ENCODE measurements at regions not wholly inside any gene's neighbourhood (a gene's known extent, or its start where the extent isn't known, plus 50 kb on each side); places are given as distances from the start of the nearest gene placed in this dataset.
A peak's percentile ranks its signal among the peaks of the same experiment; 100 is the strongest.

GRCh38 chr15:62297933-62298332 is 132.8 kb upstream of the C2CD4B start:
- Histone ChIP-seq H3K9me3 (peaks cover 0 to 3% of the 10 kb centered on the region in 2 donors), H3K36me3 (no peaks in the 10 kb centered on the region), H3K4me1 (no peaks in the 10 kb centered on the region), H3K27me3 (no peaks in the 10 kb centered on the region), H3K4me3 (no peak overlapping the region), H3K27ac (no peak overlapping the region)
- no peak for TF ChIP-seq CTCF (IDR thresholded peaks at IDR 0.05)
- DNase-seq (ENCODE audit: low spot score) = no peak

- Histone ChIP-seq H3K4me3 (no peak overlapping the region), H3K27ac (no peak overlapping the region), H3K9me3 (no peaks in the 10 kb centered on the region), H3K36me3 (no peaks in the 10 kb centered on the region), H3K27me3 (no peaks in the 10 kb centered on the region), H3K4me1 (no peaks in the 10 kb centered on the region)
- TF ChIP-seq CTCF (IDR thresholded peaks at IDR 0.05) = no peak
- DNase-seq (ENCODE audit: low spot score) = no peak
Observed at GRCh38 chr15:62298811-62299210, 133.7 kb upstream of the C2CD4B start.

- no peaks in the 10 kb centered on the region for H3K9me3 ChIP-seq
- no peak overlapping the region for H3K4me3 ChIP-seq
- DNase-seq (ENCODE audit: low spot score) = no peak
- no peaks in the 10 kb centered on the region for H3K36me3 ChIP-seq
- no peaks in the 10 kb centered on the region for H3K4me1 ChIP-seq
- H3K27ac ChIP-seq = no peak overlapping the region
- no peaks in the 10 kb centered on the region for H3K27me3 ChIP-seq
- TF ChIP-seq CTCF (IDR thresholded peaks at IDR 0.05) = no peak
Observed at GRCh38 chr15:62299541-62299940, 134.5 kb upstream of the C2CD4B start.

GRCh38 chr15:62301993-62302675 is 137.0 kb upstream of the C2CD4B start:
- no peak for TF ChIP-seq CTCF (IDR thresholded peaks at IDR 0.05)
- no peak for DNase-seq (ENCODE audit: low spot score)
- no peaks in the 10 kb centered on the region for H3K36me3 ChIP-seq
- no peaks in the 10 kb centered on the region for H3K9me3 ChIP-seq
- H3K27ac ChIP-seq = no peak overlapping the region
- H3K4me3 ChIP-seq = no peak overlapping the region
- peaks cover 0 to 8% of the 10 kb centered on the region in 2 donors for H3K4me1 ChIP-seq
- H3K27me3 ChIP-seq = no peaks in the 10 kb centered on the region

GRCh38 chr15:62306851-62307504 is 141.9 kb upstream of the C2CD4B start:
- H3K9me3 ChIP-seq = no peaks in the 10 kb centered on the region
- H3K27ac ChIP-seq = no peak overlapping the region
- no peaks in the 10 kb centered on the region for H3K27me3 ChIP-seq
- no peak overlapping the region for H3K4me3 ChIP-seq
- H3K36me3 ChIP-seq = no peaks in the 10 kb centered on the region
- peak; percentile 49 to 81 for TF ChIP-seq CTCF (IDR thresholded peaks at IDR 0.05)
- DNase-seq (ENCODE audit: low spot score) = peak; percentile 63
- peaks cover 0 to 8% of the 10 kb centered on the region in 2 donors for H3K4me1 ChIP-seq

Data from right atrium auricular region (tissue), 2 donors.